KG1 (cell line): ENCODE measurements at regions not wholly inside any gene's neighbourhood (a gene's known extent, or its start where the extent isn't known, plus 50 kb on each side); places are given as distances from the start of the nearest gene placed in this dataset.
"Not testable (repeated sequence)": the region's sequence is repeated elsewhere in the genome, so short reads cannot be mapped to it uniquely, and the experiment has no call there.

Experiments used
- DNase-seq: peaks from one replicate; lab custom pipeline; 2025; lab: John Stamatoyannopoulos, UW

GRCh38 chr12:46490635-46491034 is 118.1 kb upstream of the SLC38A2 start:
- DNase-seq: no peak

- DNase-seq: no peak
Measured at GRCh38 chr12:46489951-46490388, 117.4 kb upstream of the SLC38A2 start.

- DNase-seq: peak; percentile 49
Measured at GRCh38 chr12:46487567-46488131, 115.1 kb upstream of the SLC38A2 start.

GRCh38 chr12:46486588-46486987 is 114.0 kb upstream of the SLC38A2 start:
- DNase-seq: no peak

- no peak for DNase-seq
Measured at GRCh38 chr12:46485853-46486252, 113.3 kb upstream of the SLC38A2 start.

- DNase-seq: no peak
Measured at GRCh38 chr12:46484396-46485061, 112.0 kb upstream of the SLC38A2 start.

- DNase-seq: no peak
Measured at GRCh38 chr12:46483572-46484395, 111.2 kb upstream of the SLC38A2 start.

- no peak for DNase-seq
Measured at GRCh38 chr12:46480724-46481123, 108.2 kb upstream of the SLC38A2 start.

- DNase-seq: no peak
Measured at GRCh38 chr12:46480316-46480715, 107.7 kb upstream of the SLC38A2 start.

- no peak for DNase-seq
Measured at GRCh38 chr12:46478123-46478522, 105.5 kb upstream of the SLC38A2 start.

GRCh38 chr12:46477541-46477940 is 105.0 kb upstream of the SLC38A2 start:
- DNase-seq: no peak

GRCh38 chr12:46475972-46476645 is 103.5 kb upstream of the SLC38A2 start:
- DNase-seq: no peak

- not testable (repeated sequence) for DNase-seq
Measured at GRCh38 chr12:46474385-46474784, 101.8 kb upstream of the SLC38A2 start.

GRCh38 chr12:46473634-46474329 is 101.2 kb upstream of the SLC38A2 start:
- DNase-seq: peak; percentile 69

GRCh38 chr12:46472893-46473633 is 100.5 kb upstream of the SLC38A2 start:
- no peak for DNase-seq

- DNase-seq: no peak
Measured at GRCh38 chr12:46472144-46472705, 99.7 kb upstream of the SLC38A2 start.

- DNase-seq: no peak
Measured at GRCh38 chr12:46471404-46471803, 98.8 kb upstream of the SLC38A2 start.

- no peak for DNase-seq
Measured at GRCh38 chr12:46470975-46471374, 98.4 kb upstream of the SLC38A2 start.

GRCh38 chr12:46470036-46470627 is 97.6 kb upstream of the SLC38A2 start:
- DNase-seq: peak; percentile 31

- no peak for DNase-seq
Measured at GRCh38 chr12:46468813-46469212, 96.2 kb upstream of the SLC38A2 start.
